Right lobe of liver (tissue), 6 donors: ENCODE measurements at regions not wholly inside any gene's neighbourhood (a gene's known extent, or its start where the extent isn't known, plus 50 kb on each side); places are given as distances from the start of the nearest gene placed in this dataset.

Source experiments
- ATAC-seq, 4 donors: fragments of 200-7000 bp; cut with Tn5 transposase; one replicate each; pipeline ENCODE4 v1.9.1; 2020; ENCODE audit warnings: mild to moderate bottlenecking in 4 of 4, moderate library complexity in 4 of 4
- DNase-seq, 3 donors: peaks; one replicate each; pipeline ENCODE4 v3.0.0-alpha.2; 2020
- H3K27ac ChIP-seq, 3 donors: fragments of 200-600 bp; one replicate each; pipeline ENCODE4 v1.8.0; 2022
- H3K27me3 ChIP-seq, 2 donors: fragments of 200-600 bp; one replicate each; pipeline ENCODE4 v1.8.0; 2022
- H3K36me3 ChIP-seq, 4 donors: fragments of 200-600 bp; sonication (generic) in 1 of 4; one replicate each; pipeline versions ENCODE4 v1.5.1 to v1.8.0; 2017 to 2022; ENCODE audit warnings: control low read depth in 1 of 4
- H3K4me1 ChIP-seq, 4 donors: fragments of 200-600 bp; sonication (generic) in 1 of 4; one replicate each; pipeline versions ENCODE4 v1.5.1 to v1.8.0; 2017 to 2022; ENCODE audit warnings: control low read depth in 1 of 4
- H3K4me3 ChIP-seq, 3 donors: fragments of 200-600 bp; one replicate each; pipeline ENCODE4 v1.8.0; 2022
- H3K9me3 ChIP-seq, 4 donors: fragments of 200-600 bp; sonication (generic) in 1 of 4; one replicate each; pipeline versions ENCODE4 v1.5.1 to v1.8.0; 2017 to 2022; ENCODE audit warnings: control low read depth in 1 of 4
- CTCF ChIP-seq, 4 donors: fragments of 200-600 bp in 3 of 4; fragments of 450-650 bp in 1 of 4; IDR thresholded peaks; one replicate each; pipeline versions ENCODE4 v1.5.1 to v1.8.0; 2016 to 2022; ENCODE audit warnings: antibody characterized with exemption in 4 of 4, mild to moderate bottlenecking in 2 of 4
- POLR2A ChIP-seq: fragments of 450-650 bp; IDR thresholded peaks from one replicate; pipeline ENCODE4 v1.6.1; 2017; ENCODE audit warnings: antibody characterized with exemption, mild to moderate bottlenecking
- WGBS: methylation state at CpG from one replicate; pipeline ENCODE4 v1.1.6; 2018; ENCODE audit warnings: low coverage, low lambda C conversion rate; ENCODE audit not compliant: insufficient coverage; ENCODE audit errors: missing lambda C conversion rate; 5-methylcytosine and 5-hydroxymethylcytosine counted together
- intact Hi-C, 2 donors: fragments of 100-400 bp; cut with DNase I; formaldehyde crosslinking; loops; one replicate each; pipeline versions ENCODE4 v1.11.2 to v1.14.1; 2022
- donor health status: DM: no; HTN: yes; CAD: no.
- donor health status: DM: no; HTN: no; CAD: no.
- donor health status: DM: no; HTN: no; CAD: no.
- donor health status: DM: no; HTN: yes; CAD: no.
- donor health status: DM: no; HTN: yes; CAD: no.

GRCh38 chr2:177026956-177027355 is 185.6 kb upstream of the HNRNPA3 start:
- no peak for ATAC-seq
- H3K27me3 ChIP-seq: no peaks in the 10 kb centered on the region
- H3K36me3 ChIP-seq: no peaks in the 10 kb centered on the region
- no peaks in the 10 kb centered on the region for H3K9me3 ChIP-seq
- no peak for DNase-seq
- no peak overlapping the region for H3K4me3 ChIP-seq
- H3K27ac ChIP-seq: no peak overlapping the region
- intact Hi-C loops: no loop called here
- TF ChIP-seq POLR2A (no peak), CTCF (IDR thresholded peaks at IDR 0.05) (no peak)
- WGBS: 31% methylated on average over 2 of the region's 2 CpGs
- no peaks in the 10 kb centered on the region for H3K4me1 ChIP-seq

GRCh38 chr2:177028296-177028695 is 184.3 kb upstream of the HNRNPA3 start:
- H3K4me3 ChIP-seq: no peak overlapping the region
- intact Hi-C loops: no loop called here
- H3K36me3 ChIP-seq: no peaks in the 10 kb centered on the region
- WGBS: 80% methylated on average over 1 of the region's 2 CpGs
- TF ChIP-seq POLR2A: no peak
- TF ChIP-seq CTCF (IDR thresholded peaks at IDR 0.05): no peak
- ATAC-seq: no peak
- no peaks in the 10 kb centered on the region for H3K27me3 ChIP-seq
- no peak for DNase-seq
- no peak overlapping the region for H3K27ac ChIP-seq
- H3K4me1 ChIP-seq: no peaks in the 10 kb centered on the region
- no peaks in the 10 kb centered on the region for H3K9me3 ChIP-seq

GRCh38 chr2:177029075-177029474 is 183.5 kb upstream of the HNRNPA3 start:
- Histone ChIP-seq H3K36me3 (no peaks in the 10 kb centered on the region), H3K27me3 (no peaks in the 10 kb centered on the region), H3K4me3 (no peak overlapping the region), H3K9me3 (no peaks in the 10 kb centered on the region), H3K4me1 (no peaks in the 10 kb centered on the region), H3K27ac (no peak overlapping the region)
- intact Hi-C loops: no loop called here
- 60% methylated on average over 2 of the region's 2 CpGs for WGBS
- DNase-seq (no peak), ATAC-seq (no peak)
- TF ChIP-seq CTCF (IDR thresholded peaks at IDR 0.05) (no peak), POLR2A (no peak)

GRCh38 chr2:177029501-177029900 is 183.1 kb upstream of the HNRNPA3 start:
- no peaks in the 10 kb centered on the region for H3K27me3 ChIP-seq
- H3K27ac ChIP-seq: no peak overlapping the region
- H3K36me3 ChIP-seq: no peaks in the 10 kb centered on the region
- H3K9me3 ChIP-seq: no peaks in the 10 kb centered on the region
- no peaks in the 10 kb centered on the region for H3K4me1 ChIP-seq
- no peak for ATAC-seq
- TF ChIP-seq CTCF (IDR thresholded peaks at IDR 0.05): peak in 1 of 4 donors; percentile 15
- no peak for TF ChIP-seq POLR2A
- H3K4me3 ChIP-seq: no peak overlapping the region
- DNase-seq: no peak
- intact Hi-C loops: no loop called here
- WGBS: no CpG with 5 or more reads among the region's 2 CpGs

- Histone ChIP-seq H3K4me3 (no peak overlapping the region), H3K4me1 (no peaks in the 10 kb centered on the region), H3K27me3 (no peaks in the 10 kb centered on the region), H3K36me3 (no peaks in the 10 kb centered on the region), H3K9me3 (no peaks in the 10 kb centered on the region), H3K27ac (no peak overlapping the region)
- TF ChIP-seq CTCF (IDR thresholded peaks at IDR 0.05) (no peak), POLR2A (no peak)
- ATAC-seq (no peak), DNase-seq (no peak)
- 94% methylated on average over 2 of the region's 2 CpGs for WGBS
- intact Hi-C loops: no loop called here
Observed at GRCh38 chr2:177029901-177030300, 182.7 kb upstream of the HNRNPA3 start.
